ENCODE measurements at regions not wholly inside any gene's neighbourhood (a gene's known extent, or its start where the extent isn't known, plus 50 kb on each side); places are given as distances from the start of the nearest gene placed in this dataset.

- no peak for DNase-seq (ENCODE audit: low read depth, low spot score)
- Histone ChIP-seq H3K27ac (no peak overlapping the region), H3K36me3 (ENCODE audit: insufficient read depth, low read length) (no peaks in the 10 kb centered on the region), H3K4me3 (no peak overlapping the region), H3K9ac (ENCODE audit: insufficient read length) (no peak overlapping the region), H3K9me3 (ENCODE audit: low read depth, low read length) (no peaks in the 10 kb centered on the region)
- no peak for TF ChIP-seq FOXP2 (optimal IDR thresholded peaks at IDR 0.05; ENCODE audit: control extremely low read depth, extremely low read length, insufficient read depth)
Observed at GRCh38 chr18:53747663-53748160, 476.8 kb downstream of the MBD2 start.

- no peak for TF ChIP-seq POLR2AphosphoS5 (IDR thresholded peaks at IDR 0.05; ENCODE audit: borderline replicate concordance, low read depth, low read length)
- TF ChIP-seq FOXP2 (optimal IDR thresholded peaks at IDR 0.05; ENCODE audit: control extremely low read depth, extremely low read length, insufficient read depth), result no peak
- no peak for TF ChIP-seq EZH2 (IDR thresholded peaks at IDR 0.05)
- no peak overlapping the region for H3K27ac ChIP-seq
- H3K9me3 ChIP-seq (ENCODE audit: low read depth, low read length), result no peaks in the 10 kb centered on the region
- DNase-seq (ENCODE audit: low read depth, low spot score), result no peak
- H3K9ac ChIP-seq (ENCODE audit: insufficient read length), result no peak overlapping the region
- H3K4me3 ChIP-seq, result no peak overlapping the region
- H3K36me3 ChIP-seq (ENCODE audit: insufficient read depth, low read length), result no peaks in the 10 kb centered on the region
Observed at GRCh38 chr18:53747210-53747609, 477.3 kb downstream of the MBD2 start.

GRCh38 chr18:53745986-53746385 is 478.5 kb downstream of the MBD2 start:
- no peak overlapping the region for H3K4me3 ChIP-seq
- TF ChIP-seq FOXP2 (optimal IDR thresholded peaks at IDR 0.05; ENCODE audit: control extremely low read depth, extremely low read length, insufficient read depth), result no peak
- TF ChIP-seq EZH2 (IDR thresholded peaks at IDR 0.05), result no peak
- TF ChIP-seq POLR2AphosphoS5 (IDR thresholded peaks at IDR 0.05; ENCODE audit: borderline replicate concordance, low read depth, low read length), result no peak
- H3K27ac ChIP-seq, result no peak overlapping the region
- no peak overlapping the region for H3K9ac ChIP-seq (ENCODE audit: insufficient read length)
- H3K36me3 ChIP-seq (ENCODE audit: insufficient read depth, low read length), result no peaks in the 10 kb centered on the region
- no peak for DNase-seq (ENCODE audit: low read depth, low spot score)
- no peaks in the 10 kb centered on the region for H3K9me3 ChIP-seq (ENCODE audit: low read depth, low read length)

- H3K36me3 ChIP-seq (ENCODE audit: insufficient read depth, low read length), result no peaks in the 10 kb centered on the region
- DNase-seq (ENCODE audit: low read depth, low spot score), result no peak
- H3K4me3 ChIP-seq, result no peak overlapping the region
- H3K9ac ChIP-seq (ENCODE audit: insufficient read length), result no peak overlapping the region
- TF ChIP-seq EZH2 (IDR thresholded peaks at IDR 0.05) (no peak), POLR2AphosphoS5 (IDR thresholded peaks at IDR 0.05; ENCODE audit: borderline replicate concordance, low read depth, low read length) (no peak), FOXP2 (optimal IDR thresholded peaks at IDR 0.05; ENCODE audit: control extremely low read depth, extremely low read length, insufficient read depth) (no peak)
- no peaks in the 10 kb centered on the region for H3K9me3 ChIP-seq (ENCODE audit: low read depth, low read length)
- H3K27ac ChIP-seq, result no peak overlapping the region
Observed at GRCh38 chr18:53745224-53745967, 479.1 kb downstream of the MBD2 start.

- no peak overlapping the region for H3K9ac ChIP-seq (ENCODE audit: insufficient read length)
- TF ChIP-seq POLR2AphosphoS5 (IDR thresholded peaks at IDR 0.05; ENCODE audit: borderline replicate concordance, low read depth, low read length) (no peak), FOXP2 (optimal IDR thresholded peaks at IDR 0.05; ENCODE audit: control extremely low read depth, extremely low read length, insufficient read depth) (no peak), EZH2 (IDR thresholded peaks at IDR 0.05) (no peak)
- DNase-seq (ENCODE audit: low read depth, low spot score), result no peak
Observed at GRCh38 chr18:53739700-53740099, 484.8 kb downstream of the MBD2 start.

GRCh38 chr18:53735526-53735925 is 488.9 kb downstream of the MBD2 start:
- TF ChIP-seq EZH2 (IDR thresholded peaks at IDR 0.05), result no peak
- TF ChIP-seq POLR2AphosphoS5 (IDR thresholded peaks at IDR 0.05; ENCODE audit: borderline replicate concordance, low read depth, low read length), result no peak
- no peak for TF ChIP-seq FOXP2 (optimal IDR thresholded peaks at IDR 0.05; ENCODE audit: control extremely low read depth, extremely low read length, insufficient read depth)
- DNase-seq (ENCODE audit: low read depth, low spot score), result no peak
- Histone ChIP-seq H3K36me3 (ENCODE audit: insufficient read depth, low read length) (no peaks in the 10 kb centered on the region), H3K27ac (no peak overlapping the region), H3K4me3 (no peak overlapping the region), H3K9me3 (ENCODE audit: low read depth, low read length) (no peaks in the 10 kb centered on the region), H3K9ac (ENCODE audit: insufficient read length) (no peak overlapping the region)

More at GRCh38 chr18:53739700-53740099, 484.8 kb downstream of the MBD2 start:
- Histone ChIP-seq H3K36me3 (ENCODE audit: insufficient read depth, low read length) (no peaks in the 10 kb centered on the region), H3K9me3 (ENCODE audit: low read depth, low read length) (no peaks in the 10 kb centered on the region), H3K4me3 (no peak overlapping the region), H3K27ac (no peak overlapping the region)

GRCh38 chr18:53715243-53715853 is 509.1 kb downstream of the MBD2 start:
- Histone ChIP-seq H3K4me3 (no peak overlapping the region), H3K9ac (ENCODE audit: insufficient read length) (no peak overlapping the region), H3K27ac (no peak overlapping the region), H3K36me3 (ENCODE audit: insufficient read depth, low read length) (no peaks in the 10 kb centered on the region), H3K9me3 (ENCODE audit: low read depth, low read length) (no peaks in the 10 kb centered on the region)
- DNase-seq (ENCODE audit: low read depth, low spot score), result no peak
- TF ChIP-seq FOXP2 (optimal IDR thresholded peaks at IDR 0.05; ENCODE audit: control extremely low read depth, extremely low read length, insufficient read depth) (no peak), POLR2AphosphoS5 (IDR thresholded peaks at IDR 0.05; ENCODE audit: borderline replicate concordance, low read depth, low read length) (no peak), EZH2 (IDR thresholded peaks at IDR 0.05) (no peak)

- no peaks in the 10 kb centered on the region for H3K9me3 ChIP-seq (ENCODE audit: low read depth, low read length)
- DNase-seq (ENCODE audit: low read depth, low spot score), result no peak
- no peak for TF ChIP-seq POLR2AphosphoS5 (IDR thresholded peaks at IDR 0.05; ENCODE audit: borderline replicate concordance, low read depth, low read length)
- no peak for TF ChIP-seq FOXP2 (optimal IDR thresholded peaks at IDR 0.05; ENCODE audit: control extremely low read depth, extremely low read length, insufficient read depth)
- no peak for TF ChIP-seq EZH2 (IDR thresholded peaks at IDR 0.05)
- no peak overlapping the region for H3K9ac ChIP-seq (ENCODE audit: insufficient read length)
- H3K4me3 ChIP-seq, result no peak overlapping the region
- no peaks in the 10 kb centered on the region for H3K36me3 ChIP-seq (ENCODE audit: insufficient read depth, low read length)
- H3K27ac ChIP-seq, result no peak overlapping the region
Observed at GRCh38 chr18:53710080-53710479, 514.4 kb downstream of the MBD2 start.
